IPS-18a (cell line): ENCODE measurements at regions not wholly inside any gene's neighbourhood (a gene's known extent, or its start where the extent isn't known, plus 50 kb on each side); places are given as distances from the start of the nearest gene placed in this dataset.

Experiments
- H3K27ac ChIP-seq: one replicate; pipeline ENCODE4 v1.5.1; 2013; ENCODE audit warnings: low read length
- H3K27me3 ChIP-seq: one replicate; pipeline ENCODE4 v1.6.1; 2013; ENCODE audit warnings: mild to moderate bottlenecking, low read length; ENCODE audit not compliant: control insufficient read depth, insufficient read depth
- H3K36me3 ChIP-seq: one replicate; pipeline ENCODE4 v1.6.1; 2013; ENCODE audit warnings: low read depth, low read length; ENCODE audit not compliant: control insufficient read depth
- H3K4me1 ChIP-seq: one replicate; pipeline ENCODE4 v1.6.1; 2013; ENCODE audit warnings: low read depth, low read length; ENCODE audit not compliant: control insufficient read depth
- H3K4me3 ChIP-seq: one replicate; pipeline ENCODE4 v1.5.1; 2013; ENCODE audit warnings: low read length
- H3K9ac ChIP-seq: one replicate; pipeline ENCODE4 v1.6.1; 2013; ENCODE audit warnings: mild to moderate bottlenecking, low read length, moderate library complexity
- H3K9me3 ChIP-seq: one replicate; pipeline ENCODE4 v1.6.1; 2013; ENCODE audit warnings: low read depth, low read length; ENCODE audit not compliant: control insufficient read depth

GRCh38 chr13:68347220-68347619, 1117.1 kb upstream of the PCDH9 start:
- Histone ChIP-seq H3K9me3 (peaks cover 10% of the 10 kb centered on the region), H3K36me3 (no peaks in the 10 kb centered on the region), H3K4me3 (no peak overlapping the region), H3K27ac (no peak overlapping the region), H3K9ac (no peak overlapping the region), H3K4me1 (no peaks in the 10 kb centered on the region), H3K27me3 (no peaks in the 10 kb centered on the region)

DNA sequence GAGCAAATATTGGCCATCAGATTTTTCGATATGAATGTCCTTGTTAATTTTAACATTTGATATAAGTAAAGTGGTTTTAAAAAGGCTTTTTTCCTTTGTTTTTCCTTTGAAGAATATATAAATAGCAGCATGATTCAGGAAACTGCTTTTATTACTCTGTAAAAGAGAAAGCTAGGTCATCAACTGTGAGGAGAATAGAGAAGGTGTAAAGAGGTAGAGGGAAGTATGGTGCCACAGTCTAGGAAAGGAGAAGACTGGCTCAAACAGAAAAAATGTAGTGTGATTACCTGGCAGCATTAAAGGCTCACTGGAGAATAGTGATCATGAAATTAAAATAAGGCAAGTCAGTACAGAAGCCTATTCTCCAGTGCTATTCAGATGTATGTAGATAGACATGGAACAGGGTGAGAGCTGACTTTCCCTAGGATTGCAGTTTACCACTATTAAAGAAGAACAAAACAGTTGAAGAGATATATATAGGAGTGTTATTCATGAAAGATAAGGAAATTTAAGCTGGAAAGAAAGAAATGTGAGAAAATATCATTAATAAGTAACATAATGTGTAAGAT, 1115.9 kb upstream of the PCDH9 start:
- no peaks in the 10 kb centered on the region for H3K36me3 ChIP-seq
- H3K4me1 ChIP-seq: no peaks in the 10 kb centered on the region
- no peak overlapping the region for H3K27ac ChIP-seq
- no peak overlapping the region for H3K4me3 ChIP-seq
- H3K27me3 ChIP-seq: no peaks in the 10 kb centered on the region
- H3K9ac ChIP-seq: no peak overlapping the region
- peaks cover 15% of the 10 kb centered on the region for H3K9me3 ChIP-seq

GRCh38 chr13:68323124-68323523, 1093.0 kb upstream of the PCDH9 start:
- H3K9me3 ChIP-seq: peaks cover 2% of the 10 kb centered on the region

DNA sequence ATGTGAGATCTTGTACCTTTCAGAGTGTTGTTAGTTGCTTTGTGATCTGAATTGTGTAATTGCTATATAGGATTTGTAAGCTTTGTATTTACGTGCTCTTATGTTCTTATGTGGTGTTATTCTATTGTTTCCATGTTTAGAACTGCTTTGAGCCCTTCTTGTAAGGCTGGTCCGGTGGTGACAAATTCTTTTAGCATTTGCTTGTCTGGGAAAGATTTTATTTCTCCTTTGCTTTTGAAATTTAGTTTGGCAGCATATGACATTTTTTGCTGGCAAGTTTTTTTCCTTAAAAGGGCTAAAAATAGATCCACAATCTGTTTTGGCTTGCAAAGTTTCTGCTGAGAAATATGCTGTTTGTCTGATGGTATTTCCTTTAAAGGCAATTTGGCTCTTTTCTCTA, 1089.2 kb upstream of the PCDH9 start:
- H3K27me3 ChIP-seq: no peaks in the 10 kb centered on the region
- no peak overlapping the region for H3K9ac ChIP-seq
- no peaks in the 10 kb centered on the region for H3K4me1 ChIP-seq
- H3K36me3 ChIP-seq: no peaks in the 10 kb centered on the region
- no peak overlapping the region for H3K4me3 ChIP-seq
- peaks cover 2% of the 10 kb centered on the region for H3K9me3 ChIP-seq
- H3K27ac ChIP-seq: no peak overlapping the region

More at GRCh38 chr13:68323124-68323523, 1093.0 kb upstream of the PCDH9 start:
- no peak overlapping the region for H3K4me3 ChIP-seq
- no peak overlapping the region for H3K27ac ChIP-seq
- H3K27me3 ChIP-seq: no peaks in the 10 kb centered on the region
- H3K4me1 ChIP-seq: no peaks in the 10 kb centered on the region
- H3K36me3 ChIP-seq: no peaks in the 10 kb centered on the region
- no peak overlapping the region for H3K9ac ChIP-seq

DNA sequence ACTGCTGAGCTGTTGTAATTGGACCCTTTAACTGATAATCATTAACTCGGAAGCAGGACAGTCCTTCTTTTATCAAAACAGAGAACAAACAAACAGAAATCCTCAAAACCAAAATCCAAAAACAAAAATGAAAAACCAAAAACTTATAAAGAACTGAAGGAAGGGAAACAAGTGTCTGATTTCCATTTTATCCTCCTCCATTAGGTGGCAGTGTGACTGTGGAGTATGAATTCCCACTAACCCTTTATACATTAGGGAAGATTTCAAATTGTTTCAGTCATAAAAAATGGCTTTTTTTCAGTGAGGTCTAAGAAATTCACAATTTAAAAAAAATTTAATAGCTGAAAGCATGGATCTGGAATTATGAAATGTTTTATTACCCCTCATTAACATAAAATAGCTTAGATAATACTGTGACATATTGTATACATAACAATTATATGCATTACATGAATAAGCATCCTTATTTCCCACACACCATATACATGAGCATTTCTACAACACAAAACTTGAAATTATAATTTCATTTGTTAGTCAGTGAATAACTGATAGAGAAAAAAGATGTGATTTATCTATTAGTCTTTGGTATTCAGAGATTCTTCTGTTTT, 1074.3 kb upstream of the PCDH9 start:
- no peaks in the 10 kb centered on the region for H3K4me1 ChIP-seq
- no peak overlapping the region for H3K9ac ChIP-seq
- H3K4me3 ChIP-seq: no peak overlapping the region
- no peaks in the 10 kb centered on the region for H3K9me3 ChIP-seq
- no peak overlapping the region for H3K27ac ChIP-seq
- no peaks in the 10 kb centered on the region for H3K27me3 ChIP-seq
- H3K36me3 ChIP-seq: no peaks in the 10 kb centered on the region

GRCh38 chr13:68293631-68294030, 1063.5 kb upstream of the PCDH9 start:
- H3K9me3 ChIP-seq: no peaks in the 10 kb centered on the region
- no peaks in the 10 kb centered on the region for H3K4me1 ChIP-seq
- no peak overlapping the region for H3K4me3 ChIP-seq
- no peak overlapping the region for H3K27ac ChIP-seq
- no peaks in the 10 kb centered on the region for H3K36me3 ChIP-seq
- no peak overlapping the region for H3K9ac ChIP-seq
- no peaks in the 10 kb centered on the region for H3K27me3 ChIP-seq

GRCh38 chr13:68292601-68293000, 1062.5 kb upstream of the PCDH9 start:
- H3K9me3 ChIP-seq: no peaks in the 10 kb centered on the region
- no peak overlapping the region for H3K27ac ChIP-seq
- H3K9ac ChIP-seq: no peak overlapping the region

DNA sequence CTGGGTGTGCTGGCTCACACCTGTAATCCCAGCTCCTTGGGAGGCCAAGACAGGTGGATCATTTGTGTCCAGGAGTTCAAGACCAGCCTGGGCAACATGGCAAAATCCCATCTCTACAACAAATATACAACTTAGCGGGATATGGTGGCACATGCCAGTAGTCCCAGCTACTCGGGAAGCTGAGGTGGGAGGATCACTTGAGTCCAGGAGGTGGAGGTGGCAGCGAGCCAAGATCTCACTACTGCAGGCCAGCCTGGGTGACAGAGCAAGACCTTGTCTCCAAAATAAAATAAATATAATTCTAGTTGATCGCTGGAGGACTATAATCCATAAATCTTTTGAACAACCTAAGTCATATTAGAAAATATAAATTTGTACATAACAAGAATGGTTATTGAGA, 1061.5 kb upstream of the PCDH9 start:
- Histone ChIP-seq H3K4me3 (no peak overlapping the region), H3K27ac (no peak overlapping the region), H3K9ac (no peak overlapping the region), H3K9me3 (no peaks in the 10 kb centered on the region), H3K36me3 (no peaks in the 10 kb centered on the region), H3K27me3 (no peaks in the 10 kb centered on the region), H3K4me1 (no peaks in the 10 kb centered on the region)

More at GRCh38 chr13:68292601-68293000, 1062.5 kb upstream of the PCDH9 start:
- Histone ChIP-seq H3K36me3 (no peaks in the 10 kb centered on the region), H3K4me1 (no peaks in the 10 kb centered on the region), H3K4me3 (no peak overlapping the region), H3K27me3 (no peaks in the 10 kb centered on the region)

GRCh38 chr13:68275758-68276157, 1045.6 kb upstream of the PCDH9 start:
- H3K4me1 ChIP-seq: no peaks in the 10 kb centered on the region
- H3K27ac ChIP-seq: no peak overlapping the region
- H3K9me3 ChIP-seq: peaks cover 21% of the 10 kb centered on the region
- H3K27me3 ChIP-seq: no peaks in the 10 kb centered on the region
- no peak overlapping the region for H3K4me3 ChIP-seq
- no peaks in the 10 kb centered on the region for H3K36me3 ChIP-seq
- no peak overlapping the region for H3K9ac ChIP-seq

GRCh38 chr13:68272652-68273051, 1042.5 kb upstream of the PCDH9 start:
- H3K4me1 ChIP-seq: no peaks in the 10 kb centered on the region
- no peak overlapping the region for H3K4me3 ChIP-seq

GRCh38 chr13:68264692-68265091, 1034.6 kb upstream of the PCDH9 start:
- Histone ChIP-seq H3K4me1 (no peaks in the 10 kb centered on the region), H3K4me3 (no peak overlapping the region), H3K27ac (no peak overlapping the region), H3K36me3 (no peaks in the 10 kb centered on the region), H3K9ac (no peak overlapping the region), H3K27me3 (no peaks in the 10 kb centered on the region), H3K9me3 (no peaks in the 10 kb centered on the region)

More at GRCh38 chr13:68272652-68273051, 1042.5 kb upstream of the PCDH9 start:
- no peaks in the 10 kb centered on the region for H3K36me3 ChIP-seq
- no peaks in the 10 kb centered on the region for H3K27me3 ChIP-seq
- no peak overlapping the region for H3K27ac ChIP-seq
- peaks cover 21% of the 10 kb centered on the region for H3K9me3 ChIP-seq
- no peak overlapping the region for H3K9ac ChIP-seq

DNA sequence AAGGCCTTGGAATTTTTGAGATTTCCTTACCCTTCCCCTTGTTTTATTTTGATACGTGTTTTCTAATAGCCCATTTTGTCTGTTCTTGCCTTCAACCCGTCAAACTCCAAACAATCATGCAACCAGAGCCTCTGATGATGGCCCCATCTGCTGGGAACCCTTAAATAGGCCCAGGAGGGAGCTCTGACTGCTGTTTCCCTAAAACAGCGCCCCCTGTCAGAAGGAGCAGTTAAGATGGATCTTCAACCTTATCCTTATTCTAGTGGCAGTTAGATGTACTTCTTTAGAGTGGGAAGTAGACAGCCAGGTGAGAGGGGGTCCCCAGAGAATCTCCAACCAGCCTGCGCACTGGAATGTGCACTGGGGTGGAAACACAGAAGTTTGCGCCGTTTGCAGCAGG, 1031.0 kb upstream of the PCDH9 start:
- Histone ChIP-seq H3K4me3 (no peak overlapping the region), H3K36me3 (no peaks in the 10 kb centered on the region), H3K9me3 (no peaks in the 10 kb centered on the region), H3K4me1 (no peaks in the 10 kb centered on the region), H3K27ac (no peak overlapping the region), H3K9ac (no peak overlapping the region), H3K27me3 (no peaks in the 10 kb centered on the region)
